A549 (cell line): ENCODE measurements at regions not wholly inside any gene's neighbourhood (a gene's known extent, or its start where the extent isn't known, plus 50 kb on each side); places are given as distances from the start of the nearest gene placed in this dataset.

Source experiments
- ATAC-seq, 2 experiments: fragments of 200-7000 bp in 1 of 2; fragments of >200 bp in 1 of 2; cut with Nextera tagmentation in 1 of 2; cut with Tn5 transposase in 1 of 2; 3 replicates each; pipeline versions ENCODE4 v1.8.0 to v1.9.1; 2018 to 2020; ENCODE audit warnings: mild to moderate bottlenecking in 1 of 2, moderate library complexity in 1 of 2
- CTCF ChIA-PET: fragments of 300-600 bp; sonication (Branson Sonifier 250); formaldehyde crosslinking; extraction: SDS; loops from one replicate; lab custom pipeline; 2021; ENCODE audit warnings: antibody characterized with exemption, inconsistent platforms; lab: Yijun Ruan, JAX
- POLR2A ChIA-PET: fragments of 350-600 bp; formaldehyde crosslinking; extraction: SDS; loops from one replicate; lab custom pipeline; 2021; ENCODE audit warnings: antibody characterized with exemption, inconsistent platforms; lab: Yijun Ruan, JAX
- DNase-seq, 2 experiments: peaks; one replicate each; pipeline versions ENCODE4 v3.0.0 to v3.0.0-alpha.2; 2011 to 2016; ENCODE audit warnings: low read depth in 1 of 2, low spot score in 1 of 2
- FAIRE-seq: peaks from 2 replicates; lab custom pipeline; 2011; peaks lifted over from hg19 to GRCh38; lab: Jason Lieb, UNC
- H3K27ac ChIP-seq, 2 experiments: fragments of >200 bp; sonication (Bioruptor Twin); formaldehyde crosslinking; 3 replicates each; pipeline ENCODE4 v1.5.1; 2016 to 2017
- H3K4me1 ChIP-seq: fragments of >200 bp; sonication (Bioruptor Twin); formaldehyde crosslinking; 3 replicates; pipeline ENCODE4 v1.6.1; 2016
- H3K4me2 ChIP-seq: fragments of >200 bp; sonication (Bioruptor Twin); formaldehyde crosslinking; 3 replicates; pipeline ENCODE4 v1.6.1; 2016
- H3K4me3 ChIP-seq: fragments of >200 bp; sonication (Bioruptor Twin); formaldehyde crosslinking; 3 replicates; pipeline ENCODE4 v1.5.1; 2016
- H3K9me3 ChIP-seq: fragments of >200 bp; sonication (Bioruptor Twin); formaldehyde crosslinking; 3 replicates; pipeline ENCODE4 v1.6.1; 2016
- BCL3 ChIP-seq: fragments of >200 bp; sonication (Bioruptor Twin); formaldehyde crosslinking; IDR thresholded peaks from 3 replicates; pipeline ENCODE4 v1.6.1; 2016
- BHLHE40 ChIP-seq: IDR thresholded peaks from 2 replicates; pipeline ENCODE4 v1.6.1; 2012; ENCODE audit warnings: low read depth, low read length, inconsistent platforms
- CBX2 ChIP-seq: fragments of 200-600 bp; sonication (generic); IDR thresholded peaks from 2 replicates; pipeline ENCODE4 v1.6.1; 2016; ENCODE audit warnings: low read depth, mild to moderate bottlenecking, borderline replicate concordance
- CHD4 ChIP-seq: fragments of 200-600 bp; sonication (generic); IDR thresholded peaks from 2 replicates; pipeline ENCODE4 v1.6.1; 2016; ENCODE audit warnings: antibody characterized with exemption, mild to moderate bottlenecking, borderline replicate concordance
- EHF ChIP-seq: fragments of 250-450 bp; sonication (Bioruptor Pico); IDR thresholded peaks from 2 replicates; pipeline ENCODE4 v1.5.0; 2020; ENCODE audit warnings: mild to moderate bottlenecking
- ESRRA ChIP-seq: fragments of 150-350 bp; IDR thresholded peaks from 2 replicates; pipeline ENCODE4 v1.6.1; 2014; ENCODE audit warnings: mild to moderate bottlenecking, low read length, borderline replicate concordance
- FOSB ChIP-seq: fragments of 250-450 bp; sonication (Bioruptor Pico); IDR thresholded peaks from 2 replicates; pipeline ENCODE4 v1.5.0; 2020; ENCODE audit warnings: mild to moderate bottlenecking, moderate library complexity
- GATA3 ChIP-seq: IDR thresholded peaks from 2 replicates; pipeline ENCODE4 v1.6.1; 2012; ENCODE audit warnings: borderline replicate concordance
- HMGXB4 ChIP-seq: fragments of 250-450 bp; sonication (Bioruptor Pico); IDR thresholded peaks from 2 replicates; pipeline ENCODE4 v1.5.0; 2021; ENCODE audit warnings: mild to moderate bottlenecking, moderate library complexity, borderline replicate concordance
- HOXB5 ChIP-seq: fragments of 250-450 bp; sonication (Bioruptor Pico); IDR thresholded peaks from 2 replicates; pipeline ENCODE4 v1.5.0; 2020; ENCODE audit warnings: mild to moderate bottlenecking, moderate library complexity
- JUN ChIP-seq, 2 experiments: fragments of >200 bp; sonication (Bioruptor Twin); formaldehyde crosslinking; IDR thresholded peaks; 2 replicates in 1 of 2; 3 replicates in 1 of 2; pipeline ENCODE4 v1.6.1; 2016 to 2017
- KDM1A ChIP-seq: fragments of 200-600 bp; sonication (generic); IDR thresholded peaks from 2 replicates; pipeline ENCODE4 v1.6.1; 2016; ENCODE audit warnings: low read depth, mild to moderate bottlenecking
- MAFK ChIP-seq: fragments of 450-650 bp; IDR thresholded peaks from 2 replicates; pipeline ENCODE4 v1.6.1; 2014; ENCODE audit not compliant: partially characterized antibody
- MAZ ChIP-seq: fragments of 150-350 bp; IDR thresholded peaks from 2 replicates; pipeline ENCODE4 v1.6.1; 2014; ENCODE audit warnings: antibody characterized with exemption, low read depth, low read length, borderline replicate concordance
- NFE2L2 ChIP-seq: fragments of 150-350 bp; conservative IDR thresholded peaks from 2 replicates; pipeline ENCODE4 v1.6.1; 2014; ENCODE audit warnings: low read length
- NR3C1 ChIP-seq: fragments of >200 bp; sonication (Bioruptor Twin); formaldehyde crosslinking; IDR thresholded peaks from 3 replicates; pipeline ENCODE4 v1.6.1; 2017
- PHF8 ChIP-seq: fragments of 200-600 bp; sonication (generic); IDR thresholded peaks from 2 replicates; pipeline ENCODE4 v1.6.1; 2016; ENCODE audit warnings: low read depth, mild to moderate bottlenecking, antibody characterized with exemption, moderate library complexity, borderline replicate concordance
- REST ChIP-seq: fragments of 200-600 bp; sonication (generic); IDR thresholded peaks from 2 replicates; pipeline ENCODE4 v1.6.1; 2016; ENCODE audit warnings: antibody characterized with exemption, mild to moderate bottlenecking, moderate library complexity
- TFCP2L1 ChIP-seq: fragments of 250-450 bp; sonication (Bioruptor Pico); IDR thresholded peaks from 2 replicates; pipeline ENCODE4 v1.5.0; 2021; ENCODE audit warnings: mild to moderate bottlenecking
- TP53 ChIP-seq: fragments of 250-450 bp; sonication (Bioruptor Pico); IDR thresholded peaks from 2 replicates; pipeline ENCODE4 v1.5.0; 2021; ENCODE audit warnings: mild to moderate bottlenecking, moderate library complexity
- ZC3H11A ChIP-seq: fragments of 450-650 bp; IDR thresholded peaks from 2 replicates; pipeline ENCODE4 v1.6.1; 2014; ENCODE audit warnings: antibody characterized with exemption, mild to moderate bottlenecking
- ZFP36 ChIP-seq: fragments of 450-650 bp; IDR thresholded peaks from 2 replicates; pipeline ENCODE4 v1.6.1; 2014; ENCODE audit warnings: borderline replicate concordance; ENCODE audit not compliant: partially characterized antibody
- WGBS: methylation state at CpG from one replicate; pipeline ENCODE4 v1.1.6; 2017; ENCODE audit errors: missing lambda C conversion rate; 5-methylcytosine and 5-hydroxymethylcytosine counted together

GRCh38 chr13:112246731-112247470 lies 129.3 kb upstream of the SPACA7 start:
- CTCF ChIA-PET, result interaction anchor here (0.6 kb wide), 1 partner anchor 246 kb away, joined by 4 read pairs; no protein-coding TSS in a partner anchor

GRCh38 chr13:112247471-112248405 lies 128.4 kb upstream of the SPACA7 start:
- ChIA-PET POLR2A (no interaction called here), CTCF (interaction anchor here (0.6 kb wide), 1 partner anchor 246 kb away, joined by 4 read pairs; no protein-coding TSS in a partner anchor)
- Histone ChIP-seq H3K4me3 (no peak overlapping the region), H3K4me1 (no peaks in the 10 kb centered on the region), H3K9me3 (no peaks in the 10 kb centered on the region), H3K4me2 (no peak overlapping the region), H3K27ac (no peak overlapping the region)
- 61% methylated on average over 12 of the region's 31 CpGs for WGBS
- DNase-seq (no peak), FAIRE-seq (no peak)
- no peak for TF ChIP-seq MAZ
- no peak for TF ChIP-seq NFE2L2
- no peak for TF ChIP-seq ZFP36
- no peak for TF ChIP-seq HOXB5 (CRISPR knock-in tag)
- TF ChIP-seq BHLHE40, result no peak
- no peak for TF ChIP-seq EHF (CRISPR knock-in tag)
- TF ChIP-seq PHF8, result no peak
- no peak for TF ChIP-seq ZC3H11A
- TF ChIP-seq, all 56 proteins: peak for 0
- no peak for ATAC-seq

More at GRCh38 chr13:112246731-112247470, 129.3 kb upstream of the SPACA7 start:
- no peak overlapping the region for H3K4me2 ChIP-seq
- no peak overlapping the region for H3K27ac ChIP-seq
- no peaks in the 10 kb centered on the region for H3K4me1 ChIP-seq
- WGBS, result 36% methylated on average over 21 of the region's 24 CpGs
- POLR2A ChIA-PET, result no interaction called here
- no peak for ATAC-seq
- TF ChIP-seq REST, result no peak
- no peak for TF ChIP-seq MAZ
- no peak for TF ChIP-seq CHD4
- no peak for TF ChIP-seq NR3C1
- no peak for TF ChIP-seq TP53 (CRISPR knock-in tag)
- TF ChIP-seq BCL3, result no peak
- H3K4me3 ChIP-seq, result no peak overlapping the region
- no peak for DNase-seq
- no peak for FAIRE-seq
- H3K9me3 ChIP-seq, result no peaks in the 10 kb centered on the region

GRCh38 chr13:112248406-112248760 lies 127.8 kb upstream of the SPACA7 start:
- TF ChIP-seq PHF8, result no peak
- no peak for TF ChIP-seq GATA3
- TF ChIP-seq MAFK, result no peak
- no peak for TF ChIP-seq HMGXB4 (CRISPR knock-in tag)
- TF ChIP-seq TFCP2L1, result no peak
- no peak for TF ChIP-seq BHLHE40
- TF ChIP-seq KDM1A, result no peak
- TF ChIP-seq JUN (IDR thresholded peaks at IDR 0.05), result no peak
- TF ChIP-seq ESRRA, result no peak
- TF ChIP-seq ZFP36, result no peak
- TF ChIP-seq FOSB (CRISPR knock-in tag), result no peak
- TF ChIP-seq CBX2, result no peak
- Histone ChIP-seq H3K4me3 (no peak overlapping the region), H3K27ac (no peak overlapping the region), H3K4me1 (no peaks in the 10 kb centered on the region), H3K4me2 (no peak overlapping the region), H3K9me3 (no peaks in the 10 kb centered on the region)
- FAIRE-seq, result no peak
- POLR2A ChIA-PET, result no interaction called here
- WGBS, result 17% methylated on average over 8 of the region's 8 CpGs
- DNase-seq, result no peak
- no peak for ATAC-seq
- CTCF ChIA-PET, result no interaction called here
